Choroid plexus epithelial cell (primary cell): ENCODE measurements at regions not wholly inside any gene's neighbourhood (a gene's known extent, or its start where the extent isn't known, plus 50 kb on each side); places are given as distances from the start of the nearest gene placed in this dataset.

Experiments
- DNase-seq: peaks from one replicate; pipeline ENCODE4 v3.0.0-alpha.2; 2010; ENCODE audit warnings: low read depth
- H3K4me3 ChIP-seq: 2 replicates; pipeline ENCODE4 v1.5.1; 2011; ENCODE audit warnings: low read depth, mild to moderate bottlenecking, control low read depth, low read length, moderate library complexity
- TF ChIP-seq, protein P1 (sequence below): conservative IDR thresholded peaks from 2 replicates; pipeline ENCODE4 v1.5.1; 2011; ENCODE audit warnings: low read depth, mild to moderate bottlenecking, control low read depth, inconsistent platforms, low read length, moderate library complexity

DNA sequence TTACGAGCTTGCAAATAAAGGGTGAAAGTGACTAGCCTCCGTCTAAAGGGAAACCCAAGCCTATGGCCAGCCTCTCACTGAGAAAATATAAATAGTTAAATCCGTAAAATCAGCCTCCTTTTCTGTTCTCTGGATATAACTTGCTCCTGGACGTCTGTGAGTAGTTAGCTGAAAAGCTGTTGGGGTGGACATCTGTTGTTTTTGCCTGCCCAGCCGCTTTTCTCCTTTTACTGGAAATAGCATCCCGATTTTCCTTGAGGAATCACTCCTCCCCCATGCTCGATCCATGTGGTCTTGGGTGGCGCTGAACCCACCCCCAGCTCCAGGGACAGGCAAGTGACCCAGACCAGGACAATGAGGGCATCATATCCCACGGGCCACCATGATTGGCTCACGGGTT is 291.5 kb upstream of the ZNF507 start:
- DNase-seq: no peak
- no peak overlapping the region for H3K4me3 ChIP-seq
- TF ChIP-seq, protein P1, sequence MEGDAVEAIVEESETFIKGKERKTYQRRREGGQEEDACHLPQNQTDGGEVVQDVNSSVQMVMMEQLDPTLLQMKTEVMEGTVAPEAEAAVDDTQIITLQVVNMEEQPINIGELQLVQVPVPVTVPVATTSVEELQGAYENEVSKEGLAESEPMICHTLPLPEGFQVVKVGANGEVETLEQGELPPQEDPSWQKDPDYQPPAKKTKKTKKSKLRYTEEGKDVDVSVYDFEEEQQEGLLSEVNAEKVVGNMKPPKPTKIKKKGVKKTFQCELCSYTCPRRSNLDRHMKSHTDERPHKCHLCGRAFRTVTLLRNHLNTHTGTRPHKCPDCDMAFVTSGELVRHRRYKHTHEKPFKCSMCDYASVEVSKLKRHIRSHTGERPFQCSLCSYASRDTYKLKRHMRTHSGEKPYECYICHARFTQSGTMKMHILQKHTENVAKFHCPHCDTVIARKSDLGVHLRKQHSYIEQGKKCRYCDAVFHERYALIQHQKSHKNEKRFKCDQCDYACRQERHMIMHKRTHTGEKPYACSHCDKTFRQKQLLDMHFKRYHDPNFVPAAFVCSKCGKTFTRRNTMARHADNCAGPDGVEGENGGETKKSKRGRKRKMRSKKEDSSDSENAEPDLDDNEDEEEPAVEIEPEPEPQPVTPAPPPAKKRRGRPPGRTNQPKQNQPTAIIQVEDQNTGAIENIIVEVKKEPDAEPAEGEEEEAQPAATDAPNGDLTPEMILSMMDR: no peak

GRCh38 chr19:32058131-32058530 is 287.3 kb upstream of the ZNF507 start:
- H3K4me3 ChIP-seq: no peak overlapping the region
- TF ChIP-seq, protein P1: no peak
- no peak for DNase-seq

DNA sequence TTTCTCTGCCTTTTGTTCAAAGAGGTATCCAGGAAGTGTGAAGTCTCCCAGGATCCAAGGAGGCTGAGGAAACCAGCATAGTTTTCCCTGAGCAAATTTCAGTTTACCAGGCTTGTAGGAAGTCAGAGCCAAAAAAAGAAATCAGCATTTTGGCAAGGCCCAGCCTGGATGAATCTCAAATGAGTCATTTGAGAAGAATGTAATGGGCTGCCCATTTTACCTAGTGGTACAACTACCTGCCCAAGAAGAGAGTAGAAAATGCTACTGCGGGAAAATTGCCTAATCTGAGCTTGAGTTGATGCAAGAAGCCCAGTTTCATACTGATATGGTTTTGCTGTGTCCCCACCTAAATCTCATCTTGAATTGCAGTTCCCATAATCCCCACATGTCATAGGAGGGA is 284.1 kb upstream of the ZNF507 start:
- no peak for DNase-seq
- TF ChIP-seq, protein P1: no peak
- H3K4me3 ChIP-seq: no peak overlapping the region

- TF ChIP-seq, protein P1: no peak
Measured at GRCh38 chr19:32063601-32064000, 281.8 kb upstream of the ZNF507 start.

DNA sequence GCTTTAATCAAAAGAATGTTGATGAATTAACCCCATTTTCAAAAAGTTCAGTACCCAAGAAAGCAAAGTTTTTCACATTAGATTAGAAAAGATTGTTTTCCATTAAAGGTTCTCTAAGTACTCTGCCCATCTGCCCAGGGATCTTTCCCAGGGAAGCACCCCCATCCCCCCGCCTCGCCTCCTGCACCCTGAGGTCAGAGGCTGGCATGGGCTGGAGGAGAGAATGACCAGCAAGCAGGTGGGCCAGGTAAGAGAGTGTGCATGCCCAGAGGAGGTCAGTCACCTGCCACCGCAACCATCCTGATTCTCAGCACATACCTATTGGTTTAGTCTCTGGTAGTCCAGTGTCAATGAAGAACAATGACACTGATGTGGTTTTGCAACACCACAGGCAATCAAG is 279.4 kb upstream of the ZNF507 start:
- TF ChIP-seq, protein P1: no peak
- no peak for DNase-seq

More at GRCh38 chr19:32063601-32064000, 281.8 kb upstream of the ZNF507 start:
- H3K4me3 ChIP-seq: no peak overlapping the region
- no peak for DNase-seq

GRCh38 chr19:32067685-32068084 is 277.7 kb upstream of the ZNF507 start:
- no peak overlapping the region for H3K4me3 ChIP-seq
- DNase-seq: no peak
- TF ChIP-seq, protein P1: no peak

More for the DNA sequence above, 279.4 kb upstream of the ZNF507 start:
- H3K4me3 ChIP-seq: no peak overlapping the region

GRCh38 chr19:32068793-32069192 is 276.6 kb upstream of the ZNF507 start:
- H3K4me3 ChIP-seq: no peak overlapping the region
- no peak for DNase-seq
- TF ChIP-seq, protein P1: no peak
